BLaER1 treated with 17β-estradiol and CSF1 and Interleukin-3, amounts not matched to agents 10 nM and 100 nM (cell line): ENCODE measurements at regions not wholly inside any gene's neighbourhood (a gene's known extent, or its start where the extent isn't known, plus 50 kb on each side); places are given as distances from the start of the nearest gene placed in this dataset.

Experiments used
- H3K27ac ChIP-seq, 11 experiments: shearing (Covaris generic); formaldehyde crosslinking; 2 replicates each; pipeline ENCODE4 v1.8.1; 2022
- H3K27me3 ChIP-seq, 11 experiments: shearing (Covaris generic); formaldehyde crosslinking; 2 replicates each; pipeline ENCODE4 v1.8.1; 2022
- H3K36me3 ChIP-seq, 11 experiments: shearing (Covaris generic); formaldehyde crosslinking; 2 replicates each; pipeline ENCODE4 v1.8.1; 2022
- H3K4me1 ChIP-seq, 10 experiments: shearing (Covaris generic); formaldehyde crosslinking; 2 replicates each; pipeline ENCODE4 v1.8.1; 2022
- H3K4me2 ChIP-seq, 11 experiments: shearing (Covaris generic); formaldehyde crosslinking; 2 replicates each; pipeline ENCODE4 v1.8.1; 2022
- H3K4me3 ChIP-seq, 10 experiments: shearing (Covaris generic); formaldehyde crosslinking; 2 replicates each; pipeline ENCODE4 v1.8.1; 2022
- H3K9ac ChIP-seq, 11 experiments: shearing (Covaris generic); formaldehyde crosslinking; 2 replicates each; pipeline ENCODE4 v1.8.1; 2022
- H3K9me3 ChIP-seq, 11 experiments: shearing (Covaris generic); formaldehyde crosslinking; replicated peaks in 1 of 11; 2 replicates each; pipeline ENCODE4 v1.8.1; 2022
- H4K20me1 ChIP-seq, 11 experiments: shearing (Covaris generic); formaldehyde crosslinking; 2 replicates each; pipeline ENCODE4 v1.8.1; 2022
- Cebpa-rat ChIP-seq, 11 experiments: shearing (Covaris generic); IDR thresholded peaks; 2 replicates each; pipeline ENCODE4 v1.8.1; 2022

GRCh38 chr4:106869551-106869950 lies 166.6 kb downstream of the DKK2 start:
- TF ChIP-seq Cebpa-rat (IDR thresholded peaks at IDR 0.05): no peak
- H3K4me2 ChIP-seq: no peak overlapping the region
- no peak overlapping the region for H3K4me3 ChIP-seq
- no peaks in the 10 kb centered on the region for H3K9me3 ChIP-seq
- no peaks in the 10 kb centered on the region for H3K27me3 ChIP-seq
- no peaks in the 10 kb centered on the region for H4K20me1 ChIP-seq
- peaks cover 0 to 18% (median 0%) of the 10 kb centered on the region in 10 experiments; a peak in 7 of 20 replicates for H3K4me1 ChIP-seq
- H3K9ac ChIP-seq: no peak overlapping the region
- H3K27ac ChIP-seq: no peak overlapping the region
- no peaks in the 10 kb centered on the region for H3K36me3 ChIP-seq

- H3K4me2 ChIP-seq: no peak overlapping the region
- H4K20me1 ChIP-seq: no peaks in the 10 kb centered on the region
- H3K4me1 ChIP-seq: peaks cover 0 to 17% (median 0%) of the 10 kb centered on the region in 10 experiments; a peak in 7 of 20 replicates
- no peak overlapping the region for H3K9ac ChIP-seq
- no peak overlapping the region for H3K27ac ChIP-seq
- H3K27me3 ChIP-seq: no peaks in the 10 kb centered on the region
- no peaks in the 10 kb centered on the region for H3K36me3 ChIP-seq
- no peak for TF ChIP-seq Cebpa-rat (IDR thresholded peaks at IDR 0.05)
- no peak overlapping the region for H3K4me3 ChIP-seq
- no peaks in the 10 kb centered on the region for H3K9me3 ChIP-seq
Measured at GRCh38 chr4:106868381-106869035, 167.6 kb downstream of the DKK2 start.

GRCh38 chr4:106864231-106864630 lies 171.9 kb downstream of the DKK2 start:
- peaks cover 0 to 4% (median 0%) of the 10 kb centered on the region in 10 experiments; a peak in 1 of 20 replicates for H3K4me1 ChIP-seq
- H3K4me2 ChIP-seq: no peak overlapping the region
- no peaks in the 10 kb centered on the region for H3K27me3 ChIP-seq
- no peak overlapping the region for H3K4me3 ChIP-seq
- no peak for TF ChIP-seq Cebpa-rat (IDR thresholded peaks at IDR 0.05)
- H3K27ac ChIP-seq: no peak overlapping the region
- H3K9ac ChIP-seq: no peak overlapping the region
- no peaks in the 10 kb centered on the region for H3K36me3 ChIP-seq
- no peaks in the 10 kb centered on the region for H4K20me1 ChIP-seq
- H3K9me3 ChIP-seq: no peaks in the 10 kb centered on the region

- Histone ChIP-seq H3K27me3 (no peaks in the 10 kb centered on the region), H3K4me2 (no peak overlapping the region), H3K36me3 (no peaks in the 10 kb centered on the region), H3K9me3 (no peaks in the 10 kb centered on the region; a peak in 1 of 22 replicates), H3K9ac (no peak overlapping the region), H3K4me1 (no peaks in the 10 kb centered on the region), H4K20me1 (no peaks in the 10 kb centered on the region), H3K27ac (no peak overlapping the region), H3K4me3 (no peak overlapping the region)
- TF ChIP-seq Cebpa-rat (IDR thresholded peaks at IDR 0.05): no peak
Measured at GRCh38 chr4:106854569-106855351, 181.4 kb downstream of the DKK2 start.

GRCh38 chr4:106852426-106852825 lies 183.7 kb downstream of the DKK2 start:
- Histone ChIP-seq H3K4me1 (no peaks in the 10 kb centered on the region), H3K9ac (no peak overlapping the region), H3K27ac (no peak overlapping the region), H3K36me3 (no peaks in the 10 kb centered on the region), H3K4me3 (no peak overlapping the region), H3K4me2 (no peak overlapping the region), H4K20me1 (no peaks in the 10 kb centered on the region), H3K27me3 (no peaks in the 10 kb centered on the region), H3K9me3 (no peaks in the 10 kb centered on the region)
- TF ChIP-seq Cebpa-rat (IDR thresholded peaks at IDR 0.05): no peak

- TF ChIP-seq Cebpa-rat (IDR thresholded peaks at IDR 0.05): no peak
- no peak overlapping the region for H3K27ac ChIP-seq
- H3K36me3 ChIP-seq: no peaks in the 10 kb centered on the region
- no peaks in the 10 kb centered on the region for H3K9me3 ChIP-seq
- no peaks in the 10 kb centered on the region for H4K20me1 ChIP-seq
- no peaks in the 10 kb centered on the region for H3K27me3 ChIP-seq
- H3K4me3 ChIP-seq: no peak overlapping the region
- no peaks in the 10 kb centered on the region for H3K4me1 ChIP-seq
- no peak overlapping the region for H3K9ac ChIP-seq
- no peak overlapping the region for H3K4me2 ChIP-seq
Measured at GRCh38 chr4:106851726-106852125, 184.4 kb downstream of the DKK2 start.

GRCh38 chr4:106850691-106851090 lies 185.4 kb downstream of the DKK2 start:
- Histone ChIP-seq H3K9me3 (no peaks in the 10 kb centered on the region), H3K9ac (no peak overlapping the region), H4K20me1 (no peaks in the 10 kb centered on the region), H3K4me1 (no peaks in the 10 kb centered on the region), H3K4me2 (no peak overlapping the region), H3K27ac (no peak overlapping the region), H3K27me3 (no peaks in the 10 kb centered on the region), H3K4me3 (no peak overlapping the region), H3K36me3 (no peaks in the 10 kb centered on the region)
- TF ChIP-seq Cebpa-rat (IDR thresholded peaks at IDR 0.05): no peak

- Histone ChIP-seq H3K27ac (no peak overlapping the region), H3K9me3 (peaks cover 18 to 24% (median 21%) of the 10 kb centered on the region in 11 experiments), H4K20me1 (no peaks in the 10 kb centered on the region), H3K27me3 (no peaks in the 10 kb centered on the region), H3K4me2 (no peak overlapping the region), H3K36me3 (no peaks in the 10 kb centered on the region), H3K4me3 (no peak overlapping the region), H3K9ac (no peak overlapping the region), H3K4me1 (no peaks in the 10 kb centered on the region)
- no peak for TF ChIP-seq Cebpa-rat (IDR thresholded peaks at IDR 0.05)
Measured at GRCh38 chr4:106835919-106836318, 200.2 kb downstream of the DKK2 start.

GRCh38 chr4:106830879-106831278 lies 205.2 kb downstream of the DKK2 start:
- Histone ChIP-seq H3K4me3 (no peak overlapping the region), H3K9ac (no peak overlapping the region), H3K4me1 (no peaks in the 10 kb centered on the region), H3K36me3 (no peaks in the 10 kb centered on the region), H3K9me3 (no peaks in the 10 kb centered on the region), H3K4me2 (no peak overlapping the region), H3K27me3 (no peaks in the 10 kb centered on the region), H4K20me1 (no peaks in the 10 kb centered on the region), H3K27ac (no peak overlapping the region)
- no peak for TF ChIP-seq Cebpa-rat (IDR thresholded peaks at IDR 0.05)

GRCh38 chr4:106818764-106819163 lies 217.3 kb downstream of the DKK2 start:
- Histone ChIP-seq H3K4me3 (no peak overlapping the region), H4K20me1 (no peaks in the 10 kb centered on the region), H3K9ac (no peak overlapping the region), H3K27ac (no peak overlapping the region), H3K9me3 (peaks cover 9 to 15% (median 13%) of the 10 kb centered on the region in 11 experiments), H3K36me3 (0 out of 22 replicates have a peak, but pooled peaks cover 0 to 4% (median 0%) of the 10 kb centered on the region in 11 experiments), H3K4me2 (no peak overlapping the region), H3K4me1 (no peaks in the 10 kb centered on the region), H3K27me3 (no peaks in the 10 kb centered on the region)
- no peak for TF ChIP-seq Cebpa-rat (IDR thresholded peaks at IDR 0.05)
